GM19468 (cell line): ENCODE measurements at regions not wholly inside any gene's neighbourhood (a gene's known extent, or its start where the extent isn't known, plus 50 kb on each side); places are given as distances from the start of the nearest gene placed in this dataset.

Experiments
- ATAC-seq: cut with Tn5 transposase; IDR thresholded peaks from one replicate; pipeline ENCODE4 v1.9.1; 2021; ENCODE audit warnings: mild to moderate bottlenecking, moderate library complexity, moderate number of reproducible peaks; ENCODE audit not compliant: unreplicated experiment; ENCODE audit errors: extremely low read depth

DNA sequence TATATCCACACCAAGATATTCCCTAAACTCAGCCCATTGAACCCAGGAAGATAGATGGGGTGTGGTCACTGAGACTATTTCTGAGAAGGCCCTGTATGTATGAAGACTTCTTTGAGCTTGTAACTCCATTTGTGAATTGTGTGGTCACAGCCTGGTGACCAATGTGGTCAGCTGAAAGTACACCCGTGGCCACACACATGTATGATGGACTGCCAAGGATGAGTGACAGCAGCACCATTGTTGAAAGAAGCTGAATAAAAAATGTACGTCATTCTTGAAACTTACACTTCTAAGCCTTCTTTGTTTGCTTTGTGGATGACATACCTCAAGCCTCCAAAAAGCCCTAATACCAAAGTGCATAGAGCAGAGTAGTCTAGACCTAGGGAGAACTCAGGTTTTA is 581.4 kb downstream of the RAB28 start:
- ATAC-seq: no peak

DNA sequence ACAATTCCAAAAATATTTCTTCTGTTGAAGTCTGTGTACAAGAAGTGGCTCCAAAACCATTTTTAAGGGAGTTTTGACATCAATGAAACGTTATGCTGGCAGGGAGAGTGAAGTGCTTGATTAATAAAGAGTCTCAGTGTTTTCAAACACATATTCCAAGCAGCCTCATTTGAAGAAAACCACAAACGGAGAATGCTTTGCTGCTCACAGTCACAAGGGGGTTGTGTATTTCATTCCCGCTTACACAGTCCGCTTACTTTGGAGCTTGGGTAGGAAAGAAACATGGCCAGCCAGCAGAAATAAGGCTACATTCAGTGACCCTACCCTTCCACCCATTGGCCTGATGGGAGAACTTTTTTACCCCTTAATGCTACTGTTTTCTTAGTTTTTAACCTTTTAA is 586.2 kb downstream of the RAB28 start:
- ATAC-seq: no peak

DNA sequence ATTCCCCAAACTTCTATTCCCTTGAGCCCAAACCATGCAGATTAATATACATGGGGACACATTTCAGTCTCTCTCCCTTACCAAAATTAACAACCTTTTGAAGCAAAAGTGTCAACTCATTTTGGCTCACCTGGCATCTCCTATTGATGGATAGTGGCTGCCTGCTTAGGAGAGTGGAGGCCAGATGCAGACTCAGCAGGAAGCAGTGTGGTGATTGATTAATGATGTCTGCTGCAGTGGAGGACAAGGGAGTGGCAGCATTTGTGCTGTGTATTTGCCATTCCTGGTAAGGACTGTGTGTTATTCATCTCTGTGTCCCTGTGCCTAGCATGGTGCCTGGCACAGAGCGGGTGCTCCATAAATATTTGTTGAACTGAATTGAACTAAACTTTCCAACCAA is 590.1 kb downstream of the RAB28 start:
- no peak for ATAC-seq

DNA sequence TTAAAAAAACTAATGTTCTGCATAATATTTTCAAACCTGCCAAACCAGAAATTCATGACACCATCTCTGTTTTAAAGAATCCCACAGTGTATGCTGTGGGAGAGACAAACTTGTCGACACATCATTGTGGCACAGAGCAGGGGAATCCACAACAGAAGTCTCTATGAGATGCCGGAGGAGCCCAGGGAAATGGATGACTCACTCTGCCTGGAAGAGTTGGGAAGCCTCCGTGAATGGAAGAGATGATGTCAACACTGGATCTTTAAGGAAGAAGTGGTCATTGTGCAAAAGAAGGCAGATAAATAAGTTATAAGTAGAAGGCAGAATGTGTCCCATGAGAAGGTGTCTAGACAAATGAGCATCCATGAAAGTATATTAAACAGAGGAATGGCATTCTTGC is 595.1 kb downstream of the RAB28 start:
- ATAC-seq: no peak

DNA sequence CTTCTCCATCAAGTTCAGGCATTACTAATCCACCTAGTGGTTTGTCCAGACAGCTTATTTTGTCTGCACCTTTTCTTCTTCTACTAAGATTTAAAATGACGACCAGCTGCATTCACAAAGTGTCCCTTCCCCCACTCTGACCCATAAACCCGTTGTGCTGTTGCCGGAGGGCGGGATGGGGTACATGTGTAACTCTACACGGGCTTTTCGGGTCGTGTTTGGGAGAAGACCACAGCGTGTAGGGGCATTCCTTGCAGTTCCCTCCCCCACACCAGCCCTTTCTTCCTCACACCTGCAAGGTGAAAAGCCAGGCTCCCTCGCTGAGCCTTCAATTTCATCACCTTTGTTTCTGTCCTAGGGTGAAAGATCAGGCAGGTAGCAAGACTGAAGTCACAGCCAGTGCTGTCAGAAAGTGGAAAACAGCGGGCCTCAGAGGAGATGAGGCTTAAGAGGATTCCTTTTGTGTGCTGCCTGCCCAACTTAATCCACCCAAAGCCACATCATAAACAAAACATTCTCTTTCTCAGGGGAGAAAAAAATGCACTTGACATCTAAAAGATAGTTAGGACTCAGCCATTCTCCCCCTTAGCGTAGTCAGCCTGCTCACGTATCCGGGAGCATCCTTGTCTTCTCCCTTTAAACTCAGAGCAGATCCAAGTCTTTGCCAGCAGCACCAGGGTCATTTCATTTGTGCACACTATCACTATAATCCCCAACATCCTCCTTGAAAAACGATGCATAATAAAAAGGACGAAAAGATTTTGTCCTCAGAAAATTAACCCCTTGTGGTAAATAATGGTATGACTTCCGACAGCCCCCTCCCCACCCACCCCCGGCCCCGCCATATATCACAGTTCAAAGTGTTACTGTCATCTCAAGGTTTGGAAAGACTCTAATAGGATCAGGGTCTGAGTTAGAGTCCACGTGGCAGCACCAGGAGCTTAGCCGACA is 599.0 kb downstream of the RAB28 start:
- ATAC-seq: no peak

DNA sequence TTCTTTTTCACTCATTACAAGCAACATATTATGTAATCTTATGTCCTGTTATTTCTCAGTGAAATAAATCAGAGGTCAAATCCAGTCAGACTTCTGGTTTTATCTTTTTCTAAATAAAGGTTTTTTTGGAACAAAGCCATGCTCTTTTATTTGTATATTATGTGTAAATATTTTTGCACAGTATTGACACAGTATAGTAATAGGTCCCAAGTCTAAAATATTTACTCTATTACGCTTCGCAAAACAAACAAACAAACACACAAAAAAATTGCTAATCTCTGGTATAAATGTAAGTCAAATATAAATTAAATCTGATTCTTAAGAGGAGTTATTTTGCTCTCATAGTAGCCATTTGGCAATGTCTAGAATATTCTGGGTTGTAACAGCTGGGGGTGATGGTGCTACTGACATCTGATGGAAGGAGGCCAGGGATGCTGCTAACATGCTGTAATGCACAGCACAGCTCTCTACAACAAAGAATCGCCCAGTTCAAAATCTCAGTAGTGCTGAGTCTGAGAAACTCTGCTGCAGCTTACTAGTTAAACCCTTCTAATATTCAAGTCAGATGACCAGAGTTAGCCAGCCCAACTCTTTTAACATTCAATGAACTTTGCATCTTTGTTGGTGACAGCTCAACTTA is 602.1 kb downstream of the RAB28 start:
- no peak for ATAC-seq

DNA sequence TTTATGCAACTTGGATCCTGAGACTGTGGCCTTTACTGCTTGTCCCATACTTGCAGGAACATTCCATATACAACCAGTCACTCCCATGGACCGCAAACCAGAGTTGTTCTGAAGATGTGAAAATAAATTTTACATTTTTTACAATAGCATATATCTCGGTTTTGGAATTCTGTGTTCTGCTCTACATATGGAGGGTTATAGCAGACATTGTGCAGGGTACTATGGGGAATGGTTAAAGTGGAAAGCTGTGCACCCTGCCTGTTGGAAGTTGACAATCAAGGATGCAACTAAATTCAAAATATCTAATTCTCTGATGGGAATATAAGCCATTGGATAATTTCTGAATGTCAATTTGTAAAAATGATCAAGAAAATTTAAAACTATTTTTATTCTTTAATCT is 603.3 kb downstream of the RAB28 start:
- no peak for ATAC-seq

DNA sequence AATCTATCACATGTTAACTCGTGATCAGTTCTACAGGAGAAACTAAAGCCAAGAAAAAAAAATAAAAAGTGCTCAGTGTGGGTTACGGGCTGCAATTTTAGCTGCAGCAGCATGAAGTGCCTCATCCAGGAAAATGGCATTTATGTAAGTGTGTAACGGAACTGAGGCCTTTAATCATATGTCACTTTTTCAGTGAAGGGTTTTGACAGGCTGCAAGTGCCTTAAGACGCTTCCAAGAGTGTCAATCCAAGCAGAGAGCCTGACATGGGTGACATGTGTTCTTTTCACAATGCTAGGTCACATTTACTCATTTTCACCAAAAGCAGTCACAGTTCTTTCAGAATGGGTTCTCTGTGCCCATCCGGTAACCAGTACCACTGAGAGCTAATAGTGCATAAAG is 604.6 kb downstream of the RAB28 start:
- no peak for ATAC-seq

DNA sequence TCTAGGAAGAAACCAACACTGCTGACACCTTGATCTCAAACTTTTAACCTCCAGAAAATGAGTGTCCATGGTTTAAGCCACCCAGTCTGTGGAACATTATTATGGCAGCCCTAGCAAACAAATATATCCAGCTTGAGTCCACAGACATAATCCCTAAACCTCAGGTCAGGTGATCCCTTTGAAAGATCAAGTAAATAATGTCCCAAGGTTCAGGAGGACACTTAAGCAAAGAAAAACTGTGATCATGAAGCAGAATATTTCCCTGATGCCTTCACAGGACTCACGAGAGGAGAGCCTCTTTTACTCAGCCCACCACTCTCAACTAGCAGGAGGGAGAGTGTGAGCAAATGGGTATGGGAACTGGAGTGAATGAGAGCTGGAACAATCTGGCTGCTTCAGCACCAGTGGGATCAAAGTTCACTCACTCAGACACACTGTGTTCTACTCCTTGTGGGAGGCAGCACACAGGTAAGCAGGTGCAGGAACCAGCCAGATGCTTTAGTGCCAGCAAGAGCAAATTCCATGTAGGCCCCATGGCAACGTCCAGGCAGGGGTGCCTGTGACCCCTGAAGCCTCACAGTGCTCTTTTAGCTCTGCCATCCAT is 608.4 kb downstream of the RAB28 start:
- ATAC-seq: no peak

DNA sequence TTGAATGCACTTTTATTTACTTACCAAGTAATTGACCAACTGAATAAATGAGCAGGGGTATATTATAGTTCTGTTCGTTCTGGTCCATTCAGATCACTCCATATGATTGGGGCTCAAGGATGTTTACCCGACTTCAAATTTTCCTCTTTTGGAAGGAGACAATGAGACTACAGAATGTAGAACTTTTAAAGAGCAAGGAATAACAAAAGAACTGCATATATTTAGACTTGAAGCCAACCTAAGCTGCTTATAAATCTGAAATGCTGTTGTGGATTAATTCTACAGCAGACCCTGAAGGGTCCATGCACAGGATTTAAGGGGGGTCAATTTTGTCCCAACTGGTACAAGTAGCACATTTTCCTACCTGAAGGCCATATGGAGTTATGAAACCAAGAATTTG is 610.8 kb downstream of the RAB28 start:
- no peak for ATAC-seq

DNA sequence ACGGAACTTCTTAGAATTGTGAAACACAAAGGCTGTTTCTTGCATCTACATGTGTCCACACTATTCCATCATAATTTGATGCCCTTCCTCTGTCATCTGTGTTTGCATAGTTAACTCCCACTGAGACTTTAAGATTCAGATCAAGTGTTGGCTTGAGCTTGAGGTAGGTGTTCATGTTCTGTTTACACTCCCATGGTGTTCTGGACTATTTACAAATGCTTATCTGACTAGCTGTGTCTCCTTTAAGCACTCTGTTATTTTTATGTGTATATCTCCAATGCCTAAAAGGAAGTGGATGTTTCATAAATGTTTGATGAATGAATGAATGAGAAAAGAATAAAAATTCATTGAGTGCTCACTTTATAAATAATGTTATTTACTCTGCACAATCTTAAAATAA is 622.7 kb downstream of the RAB28 start:
- ATAC-seq: no peak

DNA sequence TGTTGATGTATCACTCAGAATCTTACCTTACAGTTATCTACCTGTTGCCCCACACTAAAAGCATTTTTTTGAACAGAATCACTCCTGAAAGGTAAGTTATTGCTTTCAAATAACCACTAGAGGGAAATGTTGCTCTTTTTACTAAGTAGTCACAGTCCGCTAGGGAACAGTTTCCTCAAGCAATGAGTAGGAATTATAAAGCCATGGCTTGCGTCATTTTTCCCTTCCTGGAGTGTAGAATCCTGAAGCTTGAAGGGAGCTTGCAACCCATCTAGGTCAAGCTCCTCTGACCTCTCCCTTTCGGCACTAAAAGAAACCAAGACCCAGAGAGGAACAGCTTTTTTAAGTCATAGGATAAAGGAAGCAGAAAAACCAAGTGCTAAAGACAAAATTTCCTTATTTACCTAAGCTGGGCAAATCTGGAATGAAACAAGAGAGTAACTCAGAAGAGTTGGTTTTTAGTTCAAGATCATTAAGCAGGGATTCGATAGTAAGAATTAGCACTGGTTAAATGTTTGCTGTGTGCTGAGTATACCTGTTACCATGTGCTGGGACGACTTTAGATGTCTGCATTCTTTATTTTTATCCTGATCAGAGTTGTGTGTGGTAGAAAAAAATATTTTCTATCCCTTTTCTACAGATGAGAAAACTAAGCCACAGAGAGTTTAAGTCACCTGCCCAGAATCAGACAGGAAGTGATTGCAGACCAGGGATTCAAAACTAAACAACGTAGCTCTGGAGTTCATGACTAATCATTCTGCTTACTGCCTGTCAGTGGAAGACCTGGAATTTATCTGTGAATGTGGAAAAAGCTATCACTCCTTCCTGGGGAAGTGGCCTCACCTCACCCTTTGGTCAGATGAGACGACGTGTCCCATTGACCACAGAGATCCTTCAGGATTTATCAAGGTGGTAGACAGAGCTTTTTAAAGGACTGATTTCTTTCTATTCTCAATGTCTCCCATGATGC is 631.5 kb downstream of the RAB28 start:
- ATAC-seq: no peak

DNA sequence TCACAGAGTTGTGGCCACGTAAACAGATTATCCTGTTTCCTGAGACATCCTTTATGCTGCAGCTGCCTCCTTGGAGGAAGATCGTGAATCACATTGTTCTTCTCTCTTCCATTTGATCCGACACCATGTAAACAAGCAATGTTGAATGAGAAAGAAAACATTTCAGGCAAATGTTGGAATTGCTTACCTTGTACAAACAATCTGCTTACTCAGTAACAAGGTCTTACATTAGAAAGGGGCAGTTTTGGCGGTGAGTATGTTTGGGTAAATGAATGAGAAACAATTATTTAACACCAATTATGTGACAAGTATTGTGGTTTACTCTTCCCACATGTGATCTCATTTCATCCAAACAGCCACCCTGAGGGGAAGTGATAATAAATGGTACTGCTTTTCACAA is 637.8 kb downstream of the RAB28 start:
- ATAC-seq: no peak

DNA sequence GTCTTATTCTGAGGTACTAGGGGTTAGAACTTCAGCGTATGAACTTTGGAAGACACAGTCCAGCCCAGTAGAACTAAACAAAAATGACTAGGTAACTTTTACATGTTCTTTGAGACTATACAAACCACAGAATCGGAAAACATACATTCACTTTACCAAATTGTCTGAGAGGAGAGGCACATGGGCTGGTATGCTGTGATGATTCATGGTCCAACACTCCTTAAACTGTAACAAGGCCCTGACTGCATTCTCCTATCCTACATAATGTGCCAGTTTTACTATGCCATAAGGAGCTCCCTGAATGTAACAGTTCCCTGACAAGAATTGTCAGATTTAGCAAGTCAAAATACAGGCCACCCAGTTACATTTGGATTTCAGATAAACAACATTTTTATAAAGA is 640.0 kb downstream of the RAB28 start:
- ATAC-seq: no peak

DNA sequence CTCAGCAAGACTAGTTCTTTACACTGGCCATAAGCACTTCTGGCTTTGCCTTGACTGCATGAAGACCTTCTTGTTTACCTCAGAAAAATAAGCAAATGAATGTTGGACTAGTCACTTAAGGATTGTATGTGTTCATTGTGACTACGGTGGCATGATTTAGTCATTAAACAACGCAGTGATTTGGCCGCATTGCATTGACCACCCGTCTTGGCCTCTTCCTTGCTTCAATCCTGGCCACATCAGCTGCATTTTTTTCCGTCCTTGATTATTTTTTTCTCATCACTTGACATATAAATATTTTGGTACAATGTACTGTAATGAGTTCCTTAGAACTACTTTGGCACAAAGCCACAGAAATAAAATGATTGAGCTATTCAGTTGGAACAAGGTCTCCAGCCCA is 656.2 kb downstream of the RAB28 start:
- ATAC-seq: no peak

DNA sequence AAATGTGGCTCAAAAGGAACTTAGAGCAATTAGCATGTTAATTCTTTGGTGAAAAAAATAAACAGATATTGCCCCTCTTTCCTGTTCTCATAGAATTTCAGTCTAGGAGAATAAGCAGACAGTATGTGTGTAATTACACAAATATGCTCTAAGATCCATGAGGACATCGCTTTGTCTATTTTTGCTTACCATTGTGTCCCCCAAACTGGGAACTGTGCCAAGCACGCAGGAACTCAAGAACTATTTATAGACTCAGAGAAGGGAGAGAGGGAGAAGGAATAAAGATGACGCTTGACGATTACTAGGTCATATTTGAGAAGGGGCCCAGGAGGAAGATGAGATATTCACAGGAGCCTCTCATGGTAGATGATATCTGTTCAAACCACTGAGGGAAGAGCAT is 692.6 kb downstream of the RAB28 start:
- no peak for ATAC-seq

DNA sequence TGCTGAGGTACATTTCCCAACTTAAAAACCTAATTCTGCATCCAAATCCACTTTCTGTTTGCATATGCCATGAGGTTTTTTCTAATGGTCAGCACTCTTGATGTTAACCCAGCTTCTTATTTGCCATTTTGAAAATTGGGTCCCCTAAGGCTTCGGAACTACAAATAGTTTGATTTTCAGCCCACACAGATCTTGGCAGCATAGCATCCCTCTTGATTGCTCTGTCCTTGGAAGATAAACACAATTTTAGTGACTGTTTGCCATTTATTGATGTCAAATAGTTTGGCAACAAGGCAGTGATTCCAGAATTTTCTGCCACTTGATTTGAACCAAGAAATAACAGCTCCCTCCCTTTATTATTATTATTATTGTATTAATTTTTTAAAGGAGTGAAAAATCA is 696.9 kb downstream of the RAB28 start:
- ATAC-seq: no peak

DNA sequence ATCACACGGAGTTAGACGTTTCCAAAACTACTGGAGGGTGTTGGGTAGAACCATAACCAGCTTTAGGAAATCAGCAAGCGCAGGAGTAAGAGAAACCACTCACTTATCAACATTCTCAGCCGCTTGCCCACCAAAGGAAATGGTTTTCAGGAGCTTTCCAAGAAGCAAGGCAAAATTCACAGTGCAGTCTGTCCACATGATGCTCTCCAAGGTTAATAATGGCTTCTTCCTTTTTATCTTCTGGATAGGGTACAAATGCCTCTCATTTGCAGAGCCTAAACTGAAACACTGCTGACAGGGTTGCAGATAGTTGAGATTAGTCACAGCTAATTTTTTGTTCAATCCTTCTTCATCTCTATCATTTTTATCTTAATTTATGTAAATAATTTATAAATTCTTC is 705.4 kb downstream of the RAB28 start:
- ATAC-seq: no peak

DNA sequence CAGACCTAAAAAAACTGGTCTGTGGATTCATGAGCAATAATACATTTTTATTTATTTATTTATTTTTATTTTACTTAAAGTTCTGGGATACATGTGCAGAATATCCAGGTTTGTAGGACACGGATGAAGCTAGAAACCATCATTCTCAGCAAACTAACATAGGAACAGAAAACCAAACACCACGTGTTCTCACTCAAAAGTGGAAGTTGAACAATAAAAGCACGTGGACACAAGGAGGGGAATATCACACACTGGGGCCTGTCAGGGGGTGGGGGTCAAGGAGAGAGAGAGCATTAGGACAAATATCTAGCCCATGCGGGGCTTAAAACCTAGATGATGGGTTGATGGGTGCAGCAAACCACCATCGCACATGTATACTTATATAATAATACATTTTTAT is 705.9 kb downstream of the RAB28 start:
- ATAC-seq: no peak

DNA sequence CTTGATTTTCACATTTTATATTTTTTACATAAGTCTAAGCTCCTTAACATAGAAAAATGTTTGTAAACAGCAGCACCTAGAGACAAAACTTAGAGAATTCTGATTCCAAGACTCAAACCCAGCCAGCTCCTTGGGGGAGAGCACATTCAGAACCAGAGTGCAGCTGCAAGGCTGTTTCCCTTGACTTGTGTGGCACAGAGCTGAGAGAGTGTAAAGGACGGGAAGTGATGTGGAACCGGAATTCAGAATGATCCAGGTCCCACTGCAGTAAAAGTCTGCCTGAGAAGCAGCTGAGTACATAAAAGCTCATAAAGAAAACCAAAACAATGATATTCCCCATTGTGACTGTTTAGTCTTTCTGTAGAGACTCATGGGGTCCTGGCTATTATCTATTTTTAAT is 713.8 kb downstream of the RAB28 start:
- no peak for ATAC-seq
